HG03565 (cell line): ENCODE measurements at regions not wholly inside any gene's neighbourhood (a gene's known extent, or its start where the extent isn't known, plus 50 kb on each side); places are given as distances from the start of the nearest gene placed in this dataset.

Source experiments
- ATAC-seq: cut with Tn5 transposase; IDR thresholded peaks from one replicate; pipeline ENCODE4 v1.9.1; 2021; ENCODE audit warnings: mild to moderate bottlenecking, moderate library complexity; ENCODE audit not compliant: unreplicated experiment

DNA sequence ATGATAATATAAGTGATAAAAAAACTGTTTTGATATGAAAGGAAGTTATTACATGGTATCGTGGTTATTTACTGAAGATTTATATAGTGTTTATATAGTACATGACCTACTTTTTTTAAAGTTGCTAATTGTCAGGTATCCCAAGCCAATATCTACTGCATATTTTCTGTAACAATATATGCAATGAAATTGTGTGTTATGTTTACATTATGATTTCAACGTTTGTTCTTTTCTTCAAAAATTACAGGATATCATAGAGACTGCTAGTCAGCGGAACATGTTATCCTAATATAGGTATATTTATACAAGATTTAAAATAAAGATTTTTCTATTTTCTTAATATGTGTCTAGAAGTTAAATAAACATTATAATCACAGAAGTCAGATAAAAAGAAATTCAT is 167.5 kb upstream of the DPYD start:
- no peak for ATAC-seq

DNA sequence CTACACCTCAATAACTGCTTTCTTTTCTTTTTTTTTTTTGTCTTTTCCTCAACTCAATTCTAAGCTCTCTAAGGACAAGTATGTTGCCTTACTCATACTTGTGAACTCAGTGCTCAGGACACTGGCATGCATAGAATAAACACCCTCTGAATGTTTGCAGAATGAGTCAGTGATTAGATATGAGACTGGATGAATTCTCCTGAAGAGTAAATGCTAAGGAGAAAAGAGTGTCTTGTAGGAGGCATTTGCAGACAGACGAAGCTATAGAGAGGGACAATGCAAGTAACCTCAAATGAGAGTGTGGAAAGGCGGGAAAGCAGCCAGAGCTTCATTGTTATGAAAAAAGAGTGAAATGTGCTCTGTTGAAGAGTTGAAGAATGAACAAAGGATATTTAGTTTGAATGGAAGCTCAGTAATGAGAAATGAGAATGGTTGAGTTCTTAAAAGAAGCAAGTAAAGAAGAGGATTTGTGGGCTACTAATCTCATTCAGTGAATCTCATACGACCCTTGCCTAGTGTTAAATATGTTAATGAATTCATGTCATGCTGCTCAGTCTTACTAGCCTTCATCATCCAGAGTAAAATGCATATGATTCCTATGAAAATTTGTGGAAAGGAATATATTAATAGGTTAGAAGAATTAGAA is 166.1 kb upstream of the DPYD start:
- no peak for ATAC-seq

DNA sequence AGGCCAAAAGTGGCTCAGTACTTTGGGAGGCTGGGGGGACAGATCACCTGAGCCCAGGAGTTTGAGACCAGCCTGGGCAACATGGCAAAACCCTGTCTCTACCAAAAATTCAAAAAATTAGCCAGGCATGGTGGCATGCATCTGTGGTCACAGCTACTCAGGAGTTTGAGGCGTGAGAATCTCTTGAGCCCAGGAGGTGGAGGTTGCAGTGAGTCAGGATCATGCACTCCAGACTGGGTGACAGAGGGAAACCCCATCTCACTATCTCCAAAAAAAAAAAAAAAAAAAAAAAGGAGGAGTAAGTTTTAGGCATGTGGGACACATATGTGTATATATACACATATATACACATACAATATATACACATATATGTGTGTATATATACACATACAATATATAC is 165.3 kb upstream of the DPYD start:
- no peak for ATAC-seq

DNA sequence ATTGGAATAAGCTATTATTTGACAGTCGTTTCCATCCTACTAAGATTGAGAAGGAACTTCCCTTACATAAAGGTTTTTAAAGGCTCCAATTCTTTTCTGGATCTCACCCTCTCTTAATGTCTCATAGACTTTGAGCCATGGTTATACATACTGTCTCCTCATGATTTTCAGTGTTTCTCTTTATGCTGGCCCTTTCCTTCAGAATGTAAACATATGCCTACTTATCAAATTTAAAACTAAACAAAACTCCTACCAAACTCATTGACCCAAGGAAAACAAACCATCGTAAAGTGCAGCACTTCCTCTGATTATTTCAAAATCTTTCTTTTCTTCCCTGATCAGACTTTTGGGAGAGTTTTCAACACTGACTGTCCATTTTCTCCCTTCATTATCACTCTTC is 163.4 kb upstream of the DPYD start:
- no peak for ATAC-seq

DNA sequence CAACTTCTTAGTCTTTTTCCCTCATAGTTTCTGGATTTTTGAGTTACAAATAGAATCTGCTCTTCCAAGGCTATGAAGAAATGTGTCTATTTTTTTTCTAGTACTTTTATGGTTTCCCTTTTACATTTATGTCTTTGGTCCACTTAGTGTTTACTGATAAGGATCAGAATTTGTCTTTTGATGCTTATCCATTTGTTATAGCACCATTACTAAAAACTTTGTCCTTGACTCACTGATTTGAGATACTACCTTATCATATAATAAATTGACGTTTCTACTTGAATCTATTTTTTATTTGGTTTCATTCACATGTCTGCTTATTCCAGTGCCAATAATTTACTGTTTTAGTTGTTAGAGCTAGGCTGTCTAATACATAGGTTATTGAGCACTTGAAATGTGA is 161.1 kb upstream of the DPYD start:
- no peak for ATAC-seq

DNA sequence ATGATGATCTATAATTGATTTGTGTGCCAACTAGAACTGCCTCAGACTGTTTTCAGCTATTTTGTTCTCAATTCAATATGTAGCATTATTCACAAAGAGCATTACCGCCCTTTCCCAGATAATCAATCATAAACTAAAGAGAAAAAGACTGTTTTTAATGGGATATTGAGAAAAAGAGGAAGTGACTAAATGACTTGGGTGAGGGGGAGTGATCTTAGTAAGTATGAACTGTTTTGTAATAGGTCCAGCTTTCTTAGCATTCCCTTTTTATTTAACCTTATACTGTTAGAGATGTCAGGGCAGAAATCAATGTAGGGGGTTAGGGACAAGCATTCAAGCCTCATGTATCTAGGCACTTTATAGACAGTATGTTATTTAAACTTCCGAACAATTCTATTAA is 157.8 kb upstream of the DPYD start:
- no peak for ATAC-seq

DNA sequence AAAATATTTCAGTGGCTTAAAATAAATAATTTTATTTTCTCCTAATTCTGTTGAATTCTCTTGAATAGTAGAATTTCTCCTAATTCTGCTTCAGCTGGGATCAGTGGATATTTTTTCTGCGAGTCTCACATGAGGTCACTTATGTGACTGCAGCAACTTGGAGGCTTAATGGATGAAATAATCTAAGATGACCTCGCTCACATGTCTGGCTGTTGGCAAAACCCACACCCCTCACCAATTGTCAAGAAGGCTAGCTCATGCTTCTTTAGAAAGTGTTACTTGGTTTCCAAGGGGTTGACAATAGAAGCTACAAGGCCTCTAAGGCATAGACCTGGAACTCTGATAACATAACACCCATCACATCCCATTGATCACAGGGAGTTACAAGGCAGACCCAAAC is 156.9 kb upstream of the DPYD start:
- no peak for ATAC-seq

DNA sequence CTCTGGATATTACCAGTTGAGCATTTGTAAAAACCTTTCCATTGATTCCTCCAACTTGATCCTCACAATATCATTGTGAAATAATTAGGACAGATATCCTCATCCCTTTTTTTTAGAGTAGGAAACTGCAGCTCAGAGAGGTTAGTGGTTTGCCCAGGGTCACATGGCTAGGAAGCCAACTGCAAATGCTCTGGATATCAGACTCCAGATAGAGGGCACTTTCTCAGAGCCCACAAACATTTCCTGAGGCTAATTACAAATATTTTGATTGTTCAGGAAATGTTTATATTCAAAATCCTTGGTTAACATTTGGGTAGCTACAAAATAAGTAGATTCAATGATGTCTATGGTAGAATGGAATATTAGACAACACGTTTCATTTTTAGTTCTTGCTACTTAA is 154.8 kb upstream of the DPYD start:
- no peak for ATAC-seq

DNA sequence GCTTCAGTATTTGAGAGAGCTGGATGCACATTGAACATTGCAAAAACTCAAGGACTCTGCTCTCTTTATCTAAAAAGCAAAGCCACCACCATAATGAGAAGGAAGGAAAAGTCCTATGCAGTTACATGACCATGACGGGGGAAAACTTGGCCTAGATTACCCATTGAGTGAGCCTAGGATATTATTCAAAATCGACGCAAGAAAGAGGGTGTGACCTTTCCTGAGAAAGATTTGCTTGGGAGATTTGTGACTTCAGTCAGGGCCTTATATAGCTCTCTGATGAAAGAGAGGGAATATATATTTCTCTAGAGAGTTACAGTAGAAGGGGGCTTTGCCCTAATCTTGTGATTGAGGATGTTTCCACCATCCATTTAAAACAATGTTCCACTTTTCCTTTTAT is 153.0 kb upstream of the DPYD start:
- no peak for ATAC-seq

DNA sequence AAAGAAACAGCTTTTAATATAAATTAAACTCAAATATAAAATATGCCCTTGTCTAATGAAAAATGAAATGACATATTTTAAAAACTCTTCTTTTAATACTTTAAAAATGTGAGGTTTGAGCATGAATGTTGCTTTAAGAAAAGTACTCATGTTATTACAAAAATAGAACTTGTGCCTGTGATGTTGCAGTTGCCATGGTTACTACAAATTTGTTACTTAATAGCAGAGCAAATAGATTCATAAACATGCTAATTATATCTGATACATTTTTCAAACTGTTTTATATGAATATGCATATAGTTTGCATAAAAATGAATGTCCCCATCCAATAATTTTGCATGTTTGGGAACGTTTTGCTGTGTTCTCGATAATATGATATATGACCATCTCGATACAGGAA is 152.3 kb upstream of the DPYD start:
- no peak for ATAC-seq

DNA sequence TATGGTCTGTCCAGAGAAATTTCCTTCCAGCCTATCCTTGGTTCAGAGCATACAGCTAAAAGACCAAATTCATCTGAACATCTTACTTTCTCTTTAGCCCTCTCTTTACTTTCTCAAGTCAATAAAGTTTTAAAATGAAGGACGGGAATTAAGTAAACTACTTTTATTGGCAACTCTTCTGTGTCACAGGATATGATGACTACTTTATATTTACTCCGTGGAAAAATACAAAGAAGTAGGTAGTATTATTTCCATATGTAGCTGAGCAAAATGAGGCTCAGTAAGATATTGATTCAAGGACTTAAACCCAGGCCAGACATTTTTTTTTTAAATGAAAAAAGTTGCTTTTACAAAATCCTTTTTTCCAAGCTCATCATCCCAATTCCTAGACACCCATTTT is 151.2 kb upstream of the DPYD start:
- no peak for ATAC-seq

DNA sequence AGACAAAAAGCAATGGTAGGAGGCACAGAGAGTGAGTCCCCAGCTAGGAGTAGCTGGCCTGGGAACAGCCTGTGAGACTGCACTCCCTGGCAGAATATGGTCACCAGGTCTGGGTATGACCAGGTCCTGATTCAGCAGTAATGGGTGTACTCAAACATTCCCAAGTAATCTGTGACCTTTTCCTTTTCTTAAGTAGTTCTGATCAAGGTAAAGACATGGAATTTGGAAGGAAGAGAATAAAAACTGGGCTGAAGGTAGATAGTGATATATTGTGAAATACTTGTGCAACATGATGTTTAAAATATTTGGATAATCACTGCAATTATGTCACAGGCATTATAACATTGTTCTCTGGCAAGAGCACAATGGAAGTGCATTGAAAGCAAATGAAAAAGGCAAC is 147.2 kb upstream of the DPYD start:
- no peak for ATAC-seq

DNA sequence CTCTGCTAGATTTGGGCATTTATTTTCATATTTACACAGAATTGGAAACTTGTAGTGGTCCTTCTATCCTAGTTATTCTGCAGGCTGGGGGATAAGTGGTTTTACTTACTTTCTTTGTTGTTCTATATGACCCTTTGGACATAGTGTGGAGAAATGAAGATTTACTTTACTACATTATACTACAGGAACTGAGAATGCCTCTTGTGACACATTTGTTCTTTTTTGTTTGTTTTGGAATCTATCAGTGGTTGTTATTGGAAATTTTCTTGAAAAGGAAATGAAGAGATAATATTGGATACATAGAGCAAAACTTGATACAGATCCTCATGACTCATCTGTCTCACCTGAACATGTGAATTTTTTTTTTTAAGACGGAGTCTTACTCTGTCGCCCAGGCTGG is 146.1 kb upstream of the DPYD start:
- ATAC-seq: no peak

DNA sequence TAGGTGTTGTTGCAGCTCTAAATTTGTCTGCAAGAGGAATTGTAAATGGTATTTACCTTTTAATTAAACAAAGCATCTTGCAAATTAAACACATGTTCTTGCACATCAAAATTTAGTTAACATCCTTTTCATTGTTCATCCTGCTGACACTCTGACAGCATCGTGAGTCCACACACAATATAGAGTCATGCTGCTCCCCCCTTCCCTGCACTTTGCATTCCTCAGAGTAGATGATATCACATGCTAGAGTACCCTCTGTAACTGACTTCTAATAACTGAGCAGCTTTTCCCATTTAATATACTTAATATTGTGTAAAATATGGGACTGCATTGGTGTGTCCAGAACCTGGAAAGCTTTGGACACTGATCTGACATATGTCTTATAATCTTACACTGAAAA is 138.8 kb upstream of the DPYD start:
- no peak for ATAC-seq

DNA sequence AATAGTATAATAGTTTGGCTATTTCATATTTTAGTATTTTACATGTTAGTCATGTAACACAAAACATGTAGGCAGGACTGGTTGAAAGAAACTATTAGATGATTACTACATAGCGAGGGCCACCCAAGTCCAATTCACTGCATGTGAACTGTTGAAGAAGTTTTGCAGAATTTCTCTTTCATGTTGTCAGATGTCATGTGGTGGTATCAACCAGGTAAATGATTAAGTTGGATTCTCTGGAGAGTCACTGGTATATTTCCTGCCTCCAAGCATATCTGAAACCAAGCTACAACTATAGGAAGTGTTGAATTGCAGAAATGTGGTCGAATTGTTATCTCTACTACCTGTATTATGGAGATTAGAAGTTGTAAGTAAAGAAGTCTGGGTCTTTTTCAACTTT is 137.8 kb upstream of the DPYD start:
- no peak for ATAC-seq

DNA sequence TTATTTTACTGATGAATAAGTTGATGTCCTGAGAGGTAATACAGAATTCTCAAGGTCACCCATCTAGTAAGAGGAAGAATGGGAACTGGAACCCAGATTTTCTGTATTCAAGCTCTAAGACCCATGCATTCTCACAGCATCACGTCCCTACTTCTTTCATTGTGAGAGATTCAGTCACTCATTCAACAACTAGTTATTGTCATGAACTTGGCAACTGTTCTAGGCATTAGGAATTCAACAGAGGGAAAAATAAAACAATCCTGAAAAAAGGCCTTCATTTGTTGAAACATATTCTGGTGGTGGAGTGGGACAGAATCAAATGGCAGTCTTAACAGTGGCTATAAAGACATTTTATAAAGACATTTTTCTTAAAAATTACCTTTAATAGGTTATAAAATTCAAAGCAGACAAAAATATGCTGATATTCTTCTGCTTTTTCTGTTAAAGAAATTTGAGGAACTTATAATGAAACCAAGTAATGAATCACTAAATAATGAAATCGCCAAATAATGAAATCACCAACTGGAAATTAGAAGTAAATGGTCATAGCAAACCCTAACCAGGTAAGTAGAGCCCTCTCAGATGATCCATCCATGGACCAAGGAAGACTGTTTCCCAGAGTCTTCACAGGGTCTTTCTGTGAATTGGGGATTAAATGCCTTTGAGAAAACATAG is 136.5 kb upstream of the DPYD start:
- no peak for ATAC-seq

DNA sequence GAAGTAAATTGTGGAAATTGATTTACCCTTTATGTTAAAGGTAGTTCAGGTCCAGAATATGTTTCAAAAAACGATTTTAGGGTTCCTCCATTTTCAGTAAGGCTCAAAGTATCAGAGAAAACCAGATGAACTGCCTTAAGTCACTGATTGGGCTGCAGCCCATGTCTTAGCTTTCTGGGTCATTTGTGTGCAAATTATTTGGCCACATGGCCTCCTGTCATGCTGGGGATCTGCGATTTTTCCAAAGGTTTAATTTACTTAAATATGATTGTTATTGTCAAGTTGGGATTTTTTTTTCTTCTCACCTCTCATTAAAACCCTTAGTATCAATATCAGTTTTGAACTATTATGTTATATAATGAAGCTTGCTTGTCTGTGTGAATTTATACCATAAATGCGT is 135.9 kb upstream of the DPYD start:
- ATAC-seq: no peak

DNA sequence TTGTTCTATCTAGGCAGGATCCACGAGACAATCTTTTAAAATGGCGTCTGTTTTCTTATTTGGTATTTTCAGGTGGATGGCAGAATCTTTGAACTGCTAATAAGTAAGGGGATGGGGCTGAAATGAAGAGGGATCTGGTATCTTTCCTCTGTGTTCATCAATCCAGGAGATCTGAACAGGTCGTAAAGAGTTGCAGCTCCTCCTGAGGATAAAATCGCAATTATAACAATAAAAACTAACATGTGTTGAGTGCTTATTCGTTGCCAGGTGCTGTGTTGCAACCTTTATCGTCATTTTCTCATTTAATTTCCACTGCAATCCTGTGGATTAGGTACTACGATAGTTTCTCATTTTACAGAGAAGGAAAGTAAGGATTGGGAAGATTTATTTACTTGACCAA is 134.6 kb upstream of the DPYD start:
- ATAC-seq: no peak

DNA sequence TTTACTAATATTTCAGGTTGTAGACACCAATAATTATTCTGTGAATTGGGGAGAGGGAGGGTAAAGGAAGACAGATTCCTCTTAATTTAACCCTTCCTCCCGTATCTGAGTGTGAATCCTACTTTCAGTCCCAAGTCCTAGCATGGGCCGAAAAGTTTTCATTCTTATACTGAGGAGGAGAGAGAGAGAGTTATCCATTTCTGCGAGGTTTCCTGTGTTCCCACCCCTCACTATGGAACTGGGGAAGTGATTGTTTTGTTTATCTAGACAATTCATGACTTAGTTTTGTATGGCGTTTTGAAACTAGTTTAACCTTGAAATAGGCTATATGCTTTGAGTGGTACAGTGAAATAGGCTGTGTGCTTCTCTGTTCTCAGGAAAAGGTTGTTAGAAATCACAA is 134.0 kb upstream of the DPYD start:
- ATAC-seq: no peak

DNA sequence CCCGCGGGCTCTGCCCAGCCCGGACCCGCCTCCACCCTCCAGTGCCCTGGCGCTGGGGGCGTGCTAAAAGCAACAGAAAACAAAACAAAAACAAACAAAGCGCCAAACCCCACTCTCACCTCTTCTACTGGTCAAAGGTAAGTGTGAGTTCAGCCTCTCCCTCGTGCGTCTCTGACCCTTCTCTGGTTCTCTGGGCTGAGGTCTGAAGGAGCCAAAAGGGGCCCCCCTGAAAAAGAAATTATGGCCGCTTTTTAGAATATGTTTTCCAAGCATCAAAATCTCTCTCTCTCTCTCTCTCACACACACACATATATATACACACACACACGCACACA is 133.5 kb upstream of the DPYD start:
- ATAC-seq: no peak

DNA sequence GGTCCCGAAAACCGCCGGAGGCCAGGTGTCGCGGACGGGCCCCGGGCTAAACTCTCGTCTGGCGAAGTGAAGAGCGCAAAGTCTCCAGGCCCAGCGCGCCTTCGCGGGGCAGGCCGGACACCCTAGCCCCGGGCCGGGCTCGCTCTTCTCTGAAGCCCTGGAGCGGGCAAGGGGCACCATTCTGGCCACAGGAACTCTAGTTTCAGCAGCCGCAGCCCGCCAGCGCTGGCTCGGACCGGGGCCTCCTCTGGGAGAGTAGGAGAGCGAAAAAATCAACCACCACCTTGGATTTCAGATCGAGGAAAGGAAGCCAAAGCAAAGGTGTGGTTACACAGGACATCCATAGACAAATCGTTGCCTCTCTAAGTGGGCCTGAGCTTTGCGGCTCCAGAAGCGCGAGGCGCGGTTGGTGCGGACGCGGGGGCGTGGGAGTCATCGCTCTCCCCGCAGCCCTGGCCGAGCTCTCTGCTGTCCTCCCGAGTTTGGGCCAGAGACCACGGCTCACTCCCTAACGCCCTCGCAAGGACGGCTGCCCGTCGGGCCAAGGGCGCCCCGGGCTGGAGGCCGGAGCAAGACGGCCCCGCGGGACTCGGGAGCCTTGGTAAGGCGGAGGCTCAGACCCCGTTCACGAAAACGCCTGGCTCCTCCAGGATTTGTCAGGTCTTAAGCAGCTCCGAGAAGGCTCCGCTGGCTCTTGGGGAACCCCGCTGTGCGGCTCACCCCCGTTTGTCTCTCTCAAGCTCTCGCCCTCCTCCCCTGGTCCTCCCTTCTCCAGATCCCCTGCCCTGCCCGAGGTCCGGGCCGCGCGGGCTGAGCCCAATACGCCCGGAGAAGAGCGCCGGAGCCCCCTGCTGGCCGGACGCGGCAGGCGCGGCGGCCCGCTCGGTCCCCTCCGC is 132.9 kb upstream of the DPYD start:
- peak; percentile 83 for ATAC-seq

DNA sequence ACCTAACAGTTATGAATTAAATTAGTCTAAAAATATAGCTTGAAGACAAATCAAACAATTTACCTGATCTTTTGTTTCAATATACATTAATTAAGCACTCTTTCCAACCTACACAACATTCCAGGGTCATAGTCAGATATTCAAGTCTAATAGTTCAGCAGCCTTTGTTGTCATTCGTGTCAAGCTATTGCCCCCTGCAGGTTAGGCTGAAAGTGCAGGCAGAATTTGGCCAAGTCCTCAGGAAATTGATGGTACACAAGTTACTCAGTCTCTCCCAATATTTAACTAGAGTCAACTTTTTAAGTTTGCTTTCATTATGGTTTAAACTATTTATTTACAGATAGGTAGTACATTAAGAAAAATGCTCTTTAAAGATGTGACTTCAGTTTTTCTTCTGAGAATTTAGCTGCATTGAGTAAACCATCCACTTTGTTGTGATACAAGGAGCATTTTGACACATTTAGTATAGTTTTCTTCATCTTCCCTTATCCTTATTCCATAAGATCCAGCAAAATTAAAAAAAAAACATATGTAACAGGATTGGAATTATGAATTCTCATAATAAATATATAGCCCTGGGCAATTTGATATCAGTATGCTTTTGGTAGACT is 130.3 kb upstream of the DPYD start:
- peak; percentile 59 for ATAC-seq
